Mesenteric fat pad (tissue), 1 donor: ENCODE measurements at regions not wholly inside any gene's neighbourhood (a gene's known extent, or its start where the extent isn't known, plus 50 kb on each side); places are given as distances from the start of the nearest gene placed in this dataset. TPM values are rescaled to one million over a fixed set of nuclear protein-coding genes. Genes with fewer than 3 reads are reported as not detected.

Experiments
- DNase-seq: peaks from one replicate; pipeline ENCODE4 v3.0.0-alpha.2; 2020; ENCODE audit warnings: low spot score
- microRNA-seq: library from miRNA; unstranded; fragments of <30 nt; microRNA quantifications from one replicate; pipeline ENCODE4 v1.2.0, GENCODE V29; 2020; ENCODE audit warnings: borderline number of aligned reads
- donor health status: DM: yes; HTN: yes; CAD: no.

DNA sequence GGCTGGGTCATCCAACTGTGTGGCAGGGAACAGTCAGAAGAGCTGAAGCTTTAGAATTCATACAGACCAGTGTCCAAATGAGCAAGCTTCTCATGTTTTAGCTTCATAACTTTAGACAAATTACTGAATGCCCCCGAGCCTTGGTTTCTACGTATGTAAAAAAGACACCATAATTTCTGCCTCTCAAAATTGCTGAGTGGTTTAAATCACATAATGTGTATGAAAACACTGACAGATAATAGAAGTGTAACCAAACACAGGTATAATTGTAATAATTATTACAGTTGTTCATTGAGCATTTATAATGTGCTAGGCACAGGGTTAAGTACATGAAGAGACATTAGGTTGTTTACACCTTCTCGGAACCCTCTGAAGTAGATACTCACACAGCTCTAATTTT lies 207.2 kb downstream of the IGSF11 start:
- DNase-seq = no peak

DNA sequence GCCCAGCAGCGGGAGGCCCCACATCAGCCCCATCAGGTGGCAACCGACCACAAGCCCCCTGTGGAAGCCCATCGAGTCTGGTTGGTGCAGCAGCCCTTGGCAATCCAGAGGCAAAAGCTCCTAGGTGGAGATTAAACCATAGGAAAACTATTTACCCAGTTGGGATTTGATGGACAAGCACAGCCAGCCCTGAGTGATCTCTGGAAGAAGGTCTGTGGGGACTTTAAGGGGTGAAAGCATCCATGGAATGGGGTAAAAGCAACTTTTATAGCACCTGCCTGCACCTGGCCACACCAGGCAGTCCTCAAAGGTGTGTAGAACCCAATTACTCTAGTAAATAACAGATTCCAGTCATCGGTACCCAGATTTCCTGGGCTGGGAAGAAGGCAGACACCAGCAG lies 206.3 kb downstream of the IGSF11 start:
- no peak for DNase-seq

DNA sequence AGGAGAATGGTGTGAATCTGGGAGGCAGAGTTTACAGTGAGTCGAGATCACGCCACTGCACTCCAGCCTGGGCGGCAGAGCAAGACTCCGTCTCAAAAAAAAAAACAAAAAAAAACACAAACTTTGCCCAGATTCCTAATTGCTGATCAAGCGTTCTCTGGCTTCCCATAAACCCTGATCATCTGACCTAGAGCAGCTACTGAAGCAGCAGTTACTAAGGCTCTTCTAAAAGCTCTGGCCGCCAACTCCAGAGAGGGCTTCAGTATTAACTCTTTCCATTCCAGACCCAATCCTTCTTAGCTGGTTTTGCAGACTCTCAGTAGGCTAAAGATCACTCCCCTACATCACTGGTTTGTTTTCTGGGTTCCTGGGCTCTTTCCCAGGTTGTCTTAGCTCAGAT lies 201.6 kb downstream of the IGSF11 start:
- no peak for DNase-seq

DNA sequence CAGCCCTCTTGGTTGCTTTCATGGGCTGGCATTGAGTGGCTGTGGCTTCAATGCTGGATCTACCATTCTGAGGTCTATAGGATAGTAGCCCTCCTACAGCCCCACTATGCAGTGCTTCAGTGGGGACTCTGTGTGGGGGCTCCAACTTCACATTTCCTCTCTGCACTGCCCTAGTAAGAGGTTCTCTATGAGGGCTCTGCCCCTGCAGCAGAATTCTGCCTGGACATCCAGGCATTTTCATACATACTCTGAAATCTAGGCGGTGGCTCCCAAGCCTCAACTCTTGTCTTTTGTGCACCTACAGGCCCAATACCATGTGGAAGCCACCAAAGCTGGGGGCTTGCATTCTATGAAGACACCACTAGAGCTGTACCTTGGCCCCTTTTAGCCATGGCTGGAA lies 195.8 kb downstream of the IGSF11 start:
- DNase-seq = no peak

DNA sequence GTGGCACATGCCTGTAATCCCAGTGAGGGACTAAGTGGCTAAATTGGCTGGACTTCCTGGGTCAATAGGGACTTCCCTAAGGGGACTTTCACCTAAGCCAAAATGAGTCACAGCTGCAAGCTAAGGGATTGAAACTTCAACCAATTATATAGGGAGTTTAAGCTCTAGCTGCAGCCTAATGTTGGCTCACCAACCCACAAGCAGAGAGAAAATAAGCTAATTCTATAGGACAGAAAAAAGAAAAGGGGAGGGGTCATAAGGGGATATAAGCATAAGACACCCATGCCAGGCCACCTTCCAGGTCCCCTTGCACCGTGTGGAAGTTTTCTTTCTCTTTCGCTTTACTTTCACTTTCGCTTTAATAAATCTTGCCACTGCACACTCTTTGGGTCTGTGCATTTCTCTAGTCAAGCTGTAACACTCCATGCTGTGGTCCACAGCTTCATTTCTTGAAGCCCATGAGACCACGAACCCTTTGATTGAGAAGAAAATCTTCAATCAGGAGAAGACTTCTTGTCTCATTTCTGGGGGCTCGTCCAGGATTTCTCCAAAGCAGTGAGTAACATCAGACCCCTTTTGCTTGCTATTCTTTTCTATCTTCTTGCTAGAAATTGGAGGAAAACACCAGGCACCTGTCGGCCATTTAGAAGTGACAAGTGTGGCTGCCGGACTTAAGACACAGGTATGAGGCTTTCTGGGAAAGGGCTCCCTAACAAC lies 192.3 kb downstream of the IGSF11 start:
- no peak for DNase-seq

DNA sequence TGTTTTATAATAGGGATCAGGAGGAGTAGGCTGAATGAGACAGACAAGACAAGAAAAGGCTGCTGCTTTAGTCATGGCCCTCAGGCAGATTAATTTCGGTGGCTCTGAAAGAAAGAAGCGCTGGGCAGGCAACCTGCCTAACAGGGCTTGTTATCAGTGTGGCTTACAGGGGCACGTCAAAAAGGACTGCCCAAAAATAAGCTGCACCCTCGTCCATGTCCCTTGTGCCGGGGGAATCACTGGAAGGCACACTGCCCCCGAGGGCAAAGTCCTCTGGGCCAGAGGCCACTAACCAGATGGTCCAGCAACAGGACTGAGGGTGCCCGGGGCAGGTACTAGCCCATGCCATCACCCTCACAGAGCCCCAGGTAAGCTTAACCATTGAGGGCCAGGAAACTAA lies 188.5 kb downstream of the IGSF11 start:
- DNase-seq = no peak

Small RNA genes lying in the stretch of these regions (microRNA-seq; reads per million reads assigned to microRNA genes)
- gene MIR4447 = not detected
